Neural cell (in vitro differentiated cells): ENCODE measurements at regions not wholly inside any gene's neighbourhood (a gene's known extent, or its start where the extent isn't known, plus 50 kb on each side); places are given as distances from the start of the nearest gene placed in this dataset.

Source experiments
- CTCF ChIP-seq: fragments of 450-650 bp; IDR thresholded peaks from 2 replicates; pipeline ENCODE4 v1.5.1; 2014; ENCODE audit warnings: antibody characterized with exemption, mild to moderate bottlenecking, moderate library complexity; ENCODE audit not compliant: poor library complexity, severe bottlenecking
- EZH2 ChIP-seq: fragments of 200-600, 300-800 bp; shearing (Covaris generic), sonication (generic); IDR thresholded peaks from 2 replicates; pipeline ENCODE4 v1.6.1; 2014; ENCODE audit warnings: antibody characterized with exemption, low read length, borderline replicate concordance, mild to moderate bottlenecking; ENCODE audit not compliant: insufficient read depth, poor library complexity, severe bottlenecking
- RAD21 ChIP-seq: fragments of 450-650 bp; conservative IDR thresholded peaks from 2 replicates; pipeline ENCODE4 v1.6.1; 2014; ENCODE audit warnings: antibody characterized with exemption, mild to moderate bottlenecking, moderate library complexity
- SMC3 ChIP-seq: fragments of 450-650 bp; conservative IDR thresholded peaks from 2 replicates; pipeline ENCODE4 v1.6.1; 2014; ENCODE audit warnings: antibody characterized with exemption, mild to moderate bottlenecking, moderate library complexity; ENCODE audit not compliant: poor library complexity

DNA sequence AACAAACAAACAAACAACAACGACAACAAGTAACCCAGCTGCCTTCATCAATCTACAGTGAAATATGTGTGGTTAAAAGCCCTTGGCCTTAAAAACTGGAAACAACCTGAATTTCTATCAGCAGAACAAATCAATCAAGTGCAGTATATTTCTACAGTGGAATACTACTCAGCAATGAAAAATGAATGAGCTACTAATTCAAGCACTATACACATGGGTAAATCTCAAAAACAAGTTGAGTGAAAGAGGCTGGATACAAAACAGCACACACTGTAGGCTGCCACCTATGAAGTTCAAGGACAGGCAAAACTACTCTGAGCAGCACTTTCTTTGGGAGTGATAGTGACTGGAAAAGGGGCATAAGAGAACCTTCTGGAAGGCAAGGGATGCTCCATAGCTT lies 395.5 kb upstream of the PROK2 start:
- no peak for TF ChIP-seq EZH2
- no peak for TF ChIP-seq CTCF
- TF ChIP-seq SMC3: no peak
- TF ChIP-seq RAD21: no peak
